ENCODE measurements at regions not wholly inside any gene's neighbourhood (a gene's known extent, or its start where the extent isn't known, plus 50 kb on each side); places are given as distances from the start of the nearest gene placed in this dataset.

- DNase-seq (ENCODE audit: extremely low read depth, insufficient read length) = no peak
- no peaks in the 10 kb centered on the region for H3K36me3 ChIP-seq (ENCODE audit: control insufficient read depth, insufficient read depth, low read length)
- no peak for TF ChIP-seq CTCF (IDR thresholded peaks at IDR 0.05; ENCODE audit: insufficient read depth, low read length, poor library complexity, severe bottlenecking)
Measured at GRCh38 chr6:1244278-1244677, 67.6 kb upstream of the FOXQ1 start.

GRCh38 chr6:1242446-1242845 is 69.5 kb upstream of the FOXQ1 start:
- Histone ChIP-seq H3K4me3 (replicated peaks; ENCODE audit: low read depth, low read length) (no peak overlapping the region), H3K36me3 (ENCODE audit: control insufficient read depth, insufficient read depth, low read length) (no peaks in the 10 kb centered on the region), H3K27me3 (replicated peaks; ENCODE audit: control insufficient read depth, insufficient read depth, low read length) (no peaks in the 10 kb centered on the region; the same call in 1 of the 2 replicates)
- DNase-seq (ENCODE audit: extremely low read depth, insufficient read length) = no peak
- no peak for TF ChIP-seq CTCF (IDR thresholded peaks at IDR 0.05; ENCODE audit: insufficient read depth, low read length, poor library complexity, severe bottlenecking)

More at GRCh38 chr6:1244278-1244677, 67.6 kb upstream of the FOXQ1 start:
- Histone ChIP-seq H3K27me3 (replicated peaks; ENCODE audit: control insufficient read depth, insufficient read depth, low read length) (no peaks in the 10 kb centered on the region; the same call in 1 of the 2 replicates), H3K4me3 (replicated peaks; ENCODE audit: low read depth, low read length) (no peak overlapping the region)

GRCh38 chr6:1242021-1242420 is 69.9 kb upstream of the FOXQ1 start:
- no peaks in the 10 kb centered on the region; the same call in 1 of the 2 replicates for H3K27me3 ChIP-seq (replicated peaks; ENCODE audit: control insufficient read depth, insufficient read depth, low read length)
- DNase-seq (ENCODE audit: extremely low read depth, insufficient read length) = no peak
- TF ChIP-seq CTCF (IDR thresholded peaks at IDR 0.05; ENCODE audit: insufficient read depth, low read length, poor library complexity, severe bottlenecking) = no peak
- no peak overlapping the region for H3K4me3 ChIP-seq (replicated peaks; ENCODE audit: low read depth, low read length)
- no peaks in the 10 kb centered on the region for H3K36me3 ChIP-seq (ENCODE audit: control insufficient read depth, insufficient read depth, low read length)

GRCh38 chr6:1240766-1241318 is 71.1 kb upstream of the FOXQ1 start:
- H3K27me3 ChIP-seq (replicated peaks; ENCODE audit: control insufficient read depth, insufficient read depth, low read length) = peaks cover 2% of the 10 kb centered on the region; the same call in 1 of the 2 replicates

GRCh38 chr6:1239805-1240204 is 72.1 kb upstream of the FOXQ1 start:
- peaks cover 2% of the 10 kb centered on the region; the same call in 1 of the 2 replicates for H3K27me3 ChIP-seq (replicated peaks; ENCODE audit: control insufficient read depth, insufficient read depth, low read length)
- no peak for TF ChIP-seq CTCF (IDR thresholded peaks at IDR 0.05; ENCODE audit: insufficient read depth, low read length, poor library complexity, severe bottlenecking)
- DNase-seq (ENCODE audit: extremely low read depth, insufficient read length) = no peak
- H3K36me3 ChIP-seq (ENCODE audit: control insufficient read depth, insufficient read depth, low read length) = no peaks in the 10 kb centered on the region
- no peak overlapping the region for H3K4me3 ChIP-seq (replicated peaks; ENCODE audit: low read depth, low read length)

More at GRCh38 chr6:1240766-1241318, 71.1 kb upstream of the FOXQ1 start:
- Histone ChIP-seq H3K36me3 (ENCODE audit: control insufficient read depth, insufficient read depth, low read length) (no peaks in the 10 kb centered on the region), H3K4me3 (replicated peaks; ENCODE audit: low read depth, low read length) (no peak overlapping the region)
- no peak for TF ChIP-seq CTCF (IDR thresholded peaks at IDR 0.05; ENCODE audit: insufficient read depth, low read length, poor library complexity, severe bottlenecking)
- no peak for DNase-seq (ENCODE audit: extremely low read depth, insufficient read length)

GRCh38 chr6:1238040-1238439 is 73.9 kb upstream of the FOXQ1 start:
- H3K27me3 ChIP-seq (replicated peaks; ENCODE audit: control insufficient read depth, insufficient read depth, low read length) = peaks cover 5% of the 10 kb centered on the region
- H3K36me3 ChIP-seq (ENCODE audit: control insufficient read depth, insufficient read depth, low read length) = no peaks in the 10 kb centered on the region
- H3K4me3 ChIP-seq (replicated peaks; ENCODE audit: low read depth, low read length) = no peak overlapping the region
- DNase-seq (ENCODE audit: extremely low read depth, insufficient read length) = no peak
- TF ChIP-seq CTCF (IDR thresholded peaks at IDR 0.05; ENCODE audit: insufficient read depth, low read length, poor library complexity, severe bottlenecking) = no peak
